GM12878 (cell line): ENCODE measurements at regions not wholly inside any gene's neighbourhood (a gene's known extent, or its start where the extent isn't known, plus 50 kb on each side); places are given as distances from the start of the nearest gene placed in this dataset.

Source experiments
- ATAC-seq: fragments of 200-7000 bp; cut with Tn5 transposase; 3 replicates; pipeline ENCODE4 v1.9.1; 2020; ENCODE audit warnings: mild to moderate bottlenecking, moderate library complexity
- BruUV-seq: library from RNA; stranded (reverse); fragments of 400-500 nt; replicated peaks from 2 replicates; lab custom pipeline; 2021; lab: Mats Ljungman, UMichigan
- CTCF ChIA-PET: fragments of 300-600 bp; sonication (Branson Sonifier 250); formaldehyde crosslinking; extraction: SDS; loops from one replicate; lab custom pipeline; 2021; ENCODE audit warnings: inconsistent platforms; lab: Yijun Ruan, JAX
- POLR2A ChIA-PET: fragments of 350-600 bp; formaldehyde crosslinking; extraction: SDS; loops from one replicate; lab custom pipeline; 2021; ENCODE audit warnings: inconsistent platforms; lab: Charles Lee
- RAD21 ChIA-PET: fragments of 300-600 bp; sonication (Branson Sonifier 250); formaldehyde crosslinking; loops from one replicate; lab custom pipeline; 2023; ENCODE audit warnings: antibody characterized with exemption; ENCODE audit not compliant: unreplicated experiment; lab: Charles Lee
- SMC1A ChIA-PET: fragments of 300-600 bp; sonication (Branson Sonifier 250); formaldehyde crosslinking; loops from one replicate; lab custom pipeline; 2023; ENCODE audit not compliant: unreplicated experiment, uncharacterized antibody; lab: Charles Lee
- DNase-seq: peaks from one replicate; pipeline ENCODE4 v3.0.0-alpha.2; 2011; ENCODE audit warnings: low read depth, low spot score
- FAIRE-seq: peaks from 3 replicates; lab custom pipeline; 2011; peaks lifted over from hg19 to GRCh38; lab: Jason Lieb, UNC
- H2AFZ ChIP-seq: 2 replicates; pipeline ENCODE4 v1.6.0; 2011; ENCODE audit warnings: low read depth, low read length, control low read depth; ENCODE audit not compliant: control insufficient read depth
- H3K27ac ChIP-seq: 2 replicates; pipeline ENCODE4 v1.5.1; 2011; ENCODE audit warnings: control low read depth; ENCODE audit not compliant: control insufficient read depth, insufficient read depth
- H3K27me3 ChIP-seq, 2 experiments: replicated peaks in 1 of 2; 2 replicates each; pipeline versions ENCODE4 v1.6.0 to v1.6.1; 2011; ENCODE audit warnings: low read length in 1 of 2; ENCODE audit not compliant: control insufficient read depth in 2 of 2, insufficient read depth in 2 of 2
- H3K36me3 ChIP-seq, 2 experiments: 2 replicates each; pipeline ENCODE4 v1.5.1; 2011; ENCODE audit warnings: low read length in 1 of 2; ENCODE audit not compliant: control insufficient read depth in 2 of 2, insufficient read depth in 2 of 2
- H3K4me1 ChIP-seq: 2 replicates; pipeline ENCODE4 v1.6.1; 2011; ENCODE audit warnings: mild to moderate bottlenecking, low read length, moderate library complexity, mixed read lengths; ENCODE audit not compliant: control insufficient read depth, insufficient read depth
- H3K4me2 ChIP-seq: 2 replicates; pipeline ENCODE4 v1.6.0; 2011; ENCODE audit warnings: control low read depth; ENCODE audit not compliant: control insufficient read depth, insufficient read depth
- H3K4me3 ChIP-seq: fragments of 200-600 bp; sonication (generic); 2 replicates; pipeline ENCODE4 v1.5.1; 2016
- H3K79me2 ChIP-seq: 2 replicates; pipeline ENCODE4 v1.6.0; 2011; ENCODE audit warnings: low read length; ENCODE audit not compliant: control insufficient read depth, insufficient read depth
- H3K9ac ChIP-seq: 2 replicates; pipeline ENCODE4 v1.8.0; 2011; ENCODE audit warnings: low read length, control low read depth, mixed read lengths; ENCODE audit not compliant: control insufficient read depth, insufficient read depth
- H3K9me3 ChIP-seq: replicated peaks from 3 replicates; pipeline ENCODE4 v1.5.1; 2011; ENCODE audit warnings: mild to moderate bottlenecking, low read length; ENCODE audit not compliant: control insufficient read depth, insufficient read depth
- H4K20me1 ChIP-seq: 2 replicates; pipeline ENCODE4 v1.6.0; 2011; ENCODE audit not compliant: control insufficient read depth, insufficient read depth
- DPF2 ChIP-seq: fragments of 450-650 bp; IDR thresholded peaks from 2 replicates; pipeline ENCODE4 v1.6.1; 2017; ENCODE audit warnings: mild to moderate bottlenecking
- EGR1 ChIP-seq, 2 experiments: IDR thresholded peaks; 1 replicate in 1 of 2; 2 replicates in 1 of 2; pipeline ENCODE4 v1.6.1; 2011 to 2012; ENCODE audit warnings: low read depth in 2 of 2, low read length in 2 of 2, borderline replicate concordance in 1 of 2, mild to moderate bottlenecking in 1 of 2, moderate library complexity in 1 of 2
- HDAC2 ChIP-seq: fragments of 200-600 bp; sonication (generic); IDR thresholded peaks from 2 replicates; pipeline ENCODE4 v1.6.1; 2017
- HSF1 ChIP-seq: fragments of 150-350 bp; IDR thresholded peaks from 2 replicates; pipeline ENCODE4 v1.6.1; 2014; ENCODE audit warnings: mild to moderate bottlenecking, low read depth, low read length
- NFXL1 ChIP-seq: fragments of 450-650 bp; IDR thresholded peaks from 2 replicates; pipeline ENCODE4 v1.6.1; 2017; ENCODE audit warnings: antibody characterized with exemption, mild to moderate bottlenecking, borderline replicate concordance
- NR2C1 ChIP-seq: fragments of 450-650 bp; IDR thresholded peaks from 2 replicates; pipeline ENCODE4 v1.6.1; 2017; ENCODE audit warnings: antibody characterized with exemption, mild to moderate bottlenecking, moderate library complexity
- PBX3 ChIP-seq: IDR thresholded peaks from 2 replicates; pipeline ENCODE4 v1.6.1; 2011; ENCODE audit warnings: mild to moderate bottlenecking, low read depth, low read length, moderate library complexity; ENCODE audit not compliant: insufficient replicate concordance
- RB1 ChIP-seq: fragments of 450-650 bp; formaldehyde crosslinking; IDR thresholded peaks from 2 replicates; pipeline ENCODE4 v1.6.1; 2017; ENCODE audit warnings: mild to moderate bottlenecking, borderline replicate concordance
- RELB ChIP-seq: fragments of 450-650 bp; IDR thresholded peaks from 2 replicates; pipeline ENCODE4 v1.6.1; 2017; ENCODE audit warnings: low read depth, mild to moderate bottlenecking, moderate library complexity
- SIN3A ChIP-seq: IDR thresholded peaks from 2 replicates; pipeline ENCODE4 v1.6.1; 2012; ENCODE audit warnings: low read depth, low read length, improper control_type of control experiment
- SIX5 ChIP-seq: IDR thresholded peaks from 2 replicates; pipeline ENCODE4 v1.6.1; 2011; ENCODE audit warnings: mild to moderate bottlenecking, low read depth, low read length, moderate library complexity; ENCODE audit not compliant: severe bottlenecking
- SMARCA5 ChIP-seq: fragments of 450-650 bp; IDR thresholded peaks from 2 replicates; pipeline ENCODE4 v1.6.1; 2017; ENCODE audit warnings: mild to moderate bottlenecking
- SREBF1 ChIP-seq: IDR thresholded peaks from 2 replicates; pipeline ENCODE4 v1.6.1; 2012; ENCODE audit warnings: mild to moderate bottlenecking, low read length
- SREBF2 ChIP-seq: IDR thresholded peaks from 2 replicates; pipeline ENCODE4 v1.6.1; 2012; ENCODE audit warnings: mild to moderate bottlenecking, low read length
- TCF7 ChIP-seq: IDR thresholded peaks from 2 replicates; pipeline ENCODE4 v1.6.1; 2014; ENCODE audit warnings: antibody characterized with exemption, borderline replicate concordance
- USF1 ChIP-seq: IDR thresholded peaks from 2 replicates; pipeline ENCODE4 v1.6.1; 2011; ENCODE audit warnings: borderline replicate concordance, low read depth, mild to moderate bottlenecking, moderate library complexity, mixed read lengths, low read length; ENCODE audit not compliant: insufficient read depth; ENCODE audit errors: extremely low read length
- ZBED1 ChIP-seq: IDR thresholded peaks from 2 replicates; pipeline ENCODE4 v1.6.1; 2016; ENCODE audit warnings: borderline replicate concordance
- ZBTB33 ChIP-seq: fragments of 450-650 bp; IDR thresholded peaks from 2 replicates; pipeline ENCODE4 v1.6.1; 2017; ENCODE audit warnings: mild to moderate bottlenecking
- ZNF622 ChIP-seq: fragments of 450-650 bp; IDR thresholded peaks from 2 replicates; pipeline ENCODE4 v1.6.1; 2017; ENCODE audit warnings: mild to moderate bottlenecking, inconsistent platforms
- WGBS: methylation state at CpG from one replicate; pipeline ENCODE4 v1.1.6; 2016; ENCODE audit warnings: low lambda C conversion rate; ENCODE audit not compliant: insufficient replicate concordance, insufficient coverage; ENCODE audit errors: missing lambda C conversion rate; 5-methylcytosine and 5-hydroxymethylcytosine counted together
- in situ Hi-C: fragments of 300-500 bp; cut with MboI; formaldehyde crosslinking; loops from 9 replicates; pipeline ENCODE4 v1.14.3; 2018; ENCODE audit warnings: mixed read lengths
- intact Hi-C: fragments of 100-400 bp; cut with micrococcal nuclease; formaldehyde crosslinking; loops from one replicate; pipeline ENCODE4 v1.14.2; 2022; ENCODE audit not compliant: unreplicated experiment

- FAIRE-seq = no peak
- Histone ChIP-seq H3K36me3 (no peaks in the 10 kb centered on the region), H3K79me2 (no peaks in the 10 kb centered on the region), H2AFZ (no peak overlapping the region), H3K4me2 (no peak overlapping the region), H3K4me1 (no peaks in the 10 kb centered on the region), H3K4me3 (no peak overlapping the region), H3K9ac (no peak overlapping the region), H3K9me3 (no peaks in the 10 kb centered on the region), H3K27ac (no peak overlapping the region), H3K27me3 (peaks cover 0 to 2% of the 10 kb centered on the region in 2 experiments; a peak in 1 of 4 replicates), H4K20me1 (no peaks in the 10 kb centered on the region)
- TF ChIP-seq SIN3A (no peak), SIX5 (no peak), SREBF1 (no peak), SREBF2 (no peak), USF1 (no peak), HDAC2 (no peak), NFXL1 (no peak), HSF1 (no peak), ZBED1 (no peak), RB1 (no peak), TCF7 (no peak), PBX3 (no peak), NR2C1 (no peak), RELB (no peak), ZNF622 (no peak), EGR1 (IDR thresholded peaks at IDR 0.05; ENCODE audit: borderline replicate concordance in 1 of 2, low read depth in 2 of 2, low read length in 2 of 2) (no peak), DPF2 (no peak), SMARCA5 (no peak), ZBTB33 (no peak)
- SMC1A ChIA-PET = no interaction called here
- ATAC-seq = no peak
- in situ Hi-C loops (no loop called here), intact Hi-C loops (no loop called here)
- BruUV-seq = no TSS peak
- CTCF ChIA-PET = no interaction called here
- POLR2A ChIA-PET = no interaction called here
- RAD21 ChIA-PET = no interaction called here
- WGBS = 30% methylated on average over 4 of the region's 4 CpGs
- no peak for DNase-seq
These were observed 295.2 kb upstream of the HS6ST1 start for GRCh38 chr2:128613876-128614275.
